ENCODE measurements at regions not wholly inside any gene's neighbourhood (a gene's known extent, or its start where the extent isn't known, plus 50 kb on each side); places are given as distances from the start of the nearest gene placed in this dataset.
"Not testable (repeated sequence)": the region's sequence is repeated elsewhere in the genome, so short reads cannot be mapped to it uniquely, and the experiment has no call there.

GRCh38 chr6:69515480-69515879, 281.3 kb downstream of the LMBRD1 start:
- DNase-seq (ENCODE audit: low spot score); in situ Hi-C loops (cut with HindIII; ENCODE audit: low sequenced_read_pairs): not testable (repeated sequence)

GRCh38 chr6:69494595-69494994, 302.2 kb downstream of the LMBRD1 start:
- in situ Hi-C loops (cut with HindIII; ENCODE audit: low sequenced_read_pairs) = no loop called here
- DNase-seq (ENCODE audit: low spot score) = no peak

GRCh38 chr6:69489970-69490369, 306.8 kb downstream of the LMBRD1 start:
- in situ Hi-C loops (cut with HindIII; ENCODE audit: low sequenced_read_pairs) = no loop called here
- DNase-seq (ENCODE audit: low spot score) = no peak

GRCh38 chr6:69487688-69488087, 309.1 kb downstream of the LMBRD1 start:
- DNase-seq (ENCODE audit: low spot score) = no peak
- in situ Hi-C loops (cut with HindIII; ENCODE audit: low sequenced_read_pairs) = no loop called here

- DNase-seq (ENCODE audit: low spot score) = no peak
- in situ Hi-C loops (cut with HindIII; ENCODE audit: low sequenced_read_pairs) = no loop called here
Observed at GRCh38 chr6:69466979-69467570, 329.7 kb downstream of the LMBRD1 start.

- in situ Hi-C loops (cut with HindIII; ENCODE audit: low sequenced_read_pairs) = no loop called here
- DNase-seq (ENCODE audit: low spot score) = no peak
Observed at GRCh38 chr6:69465866-69466265, 330.9 kb downstream of the LMBRD1 start.

GRCh38 chr6:69456086-69456485, 340.7 kb downstream of the LMBRD1 start:
- peak; percentile 35 for DNase-seq (ENCODE audit: low spot score)
- in situ Hi-C loops (cut with HindIII; ENCODE audit: low sequenced_read_pairs) = no loop called here

GRCh38 chr6:69454619-69455018, 342.2 kb downstream of the LMBRD1 start:
- in situ Hi-C loops (cut with HindIII; ENCODE audit: low sequenced_read_pairs); DNase-seq (ENCODE audit: low spot score): not testable (repeated sequence)

- DNase-seq (ENCODE audit: low spot score); in situ Hi-C loops (cut with HindIII; ENCODE audit: low sequenced_read_pairs): not testable (repeated sequence)
Observed at GRCh38 chr6:69450493-69450892, 346.3 kb downstream of the LMBRD1 start.

GRCh38 chr6:69449887-69450286, 346.9 kb downstream of the LMBRD1 start:
- no peak for DNase-seq (ENCODE audit: low spot score)
- in situ Hi-C loops (cut with HindIII; ENCODE audit: low sequenced_read_pairs) = no loop called here

Measured in G401 (cell line).